ENCODE measurements at regions not wholly inside any gene's neighbourhood (a gene's known extent, or its start where the extent isn't known, plus 50 kb on each side); places are given as distances from the start of the nearest gene placed in this dataset.

- TF ChIP-seq CTCF (IDR thresholded peaks at IDR 0.05; ENCODE audit: borderline replicate concordance, extremely low read depth, low read length, poor library complexity, severe bottlenecking) (no peak), EZH2 (IDR thresholded peaks at IDR 0.05; ENCODE audit: borderline replicate concordance, low read depth, low read length, severe bottlenecking) (no peak)
Measured at GRCh38 chr3:84906065-84906464, 52.7 kb upstream of the CADM2 start.
